PC-9 (cell line): ENCODE measurements at regions not wholly inside any gene's neighbourhood (a gene's known extent, or its start where the extent isn't known, plus 50 kb on each side); places are given as distances from the start of the nearest gene placed in this dataset.
"Not testable (repeated sequence)": the region's sequence is repeated elsewhere in the genome, so short reads cannot be mapped to it uniquely, and the experiment has no call there.

Experiments used
- BruUV-seq: library from RNA; stranded (reverse); fragments of 400-500 nt; replicated peaks from 2 replicates; lab custom pipeline; 2021; lab: Mats Ljungman, UMichigan
- CTCF ChIA-PET: fragments of 300-600 bp; sonication (Branson Sonifier 250); formaldehyde crosslinking; loops from one replicate; lab custom pipeline; 2022; ENCODE audit warnings: antibody characterized with exemption; lab: Charles Lee
- POLR2A ChIA-PET: fragments of 300-600 bp; sonication (Branson Sonifier 250); formaldehyde crosslinking; loops from one replicate; lab custom pipeline; 2022; ENCODE audit warnings: antibody characterized with exemption; ENCODE audit not compliant: unreplicated experiment; lab: Charles Lee
- DNase-seq, 2 experiments: peaks; one replicate each; pipeline versions ENCODE4 v3.0.0 to v3.0.0-alpha.2; 2015 to 2022; ENCODE audit warnings: mixed read lengths in 1 of 2
- H2AFZ ChIP-seq: fragments of 200-600 bp; sonication (generic); 2 replicates; pipeline ENCODE4 v1.8.1; 2017; ENCODE audit warnings: antibody characterized with exemption
- H3F3A ChIP-seq: fragments of 200-600 bp; sonication (generic); 2 replicates; pipeline ENCODE4 v1.8.1; 2017; ENCODE audit warnings: antibody characterized with exemption, mild to moderate bottlenecking, low read depth; ENCODE audit not compliant: insufficient read depth
- H3K27ac ChIP-seq: fragments of 200-600 bp; sonication (generic); 2 replicates; pipeline ENCODE4 v1.6.1; 2016; ENCODE audit warnings: mixed run types
- H3K27me3 ChIP-seq: fragments of 200-600 bp; sonication (generic); 2 replicates; pipeline ENCODE4 v1.6.1; 2016; ENCODE audit warnings: low read depth, mixed run types; ENCODE audit not compliant: insufficient read depth
- H3K36me3 ChIP-seq: fragments of 200-600 bp; sonication (generic); 2 replicates; pipeline ENCODE4 v1.6.1; 2016; ENCODE audit warnings: low read depth, mixed run types
- H3K4me1 ChIP-seq: fragments of 200-600 bp; sonication (generic); replicated peaks from 2 replicates; pipeline ENCODE4 v1.6.1; 2016; ENCODE audit warnings: mixed run types; ENCODE audit not compliant: insufficient read depth
- H3K4me2 ChIP-seq: fragments of 200-600 bp; sonication (generic); 2 replicates; pipeline ENCODE4 v1.6.1; 2017; ENCODE audit warnings: mixed run types
- H3K4me3 ChIP-seq: fragments of 200-600 bp; sonication (generic); 2 replicates; pipeline ENCODE4 v1.6.1; 2016; ENCODE audit warnings: mixed run types
- H3K79me2 ChIP-seq: fragments of 200-600 bp; sonication (generic); 2 replicates; pipeline ENCODE4 v1.6.1; 2017; ENCODE audit warnings: low read depth, mixed run types
- H3K9me2 ChIP-seq: fragments of 200-600 bp; sonication (generic); 2 replicates; pipeline ENCODE4 v1.8.1; 2017; ENCODE audit warnings: mild to moderate bottlenecking; ENCODE audit not compliant: insufficient read depth
- H3K9me3 ChIP-seq: fragments of 200-600 bp; sonication (generic); 2 replicates; pipeline ENCODE4 v1.8.1; 2016; ENCODE audit warnings: low read depth; ENCODE audit not compliant: insufficient read depth
- H4K20me1 ChIP-seq: fragments of 200-600 bp; sonication (generic); 2 replicates; pipeline ENCODE4 v1.8.1; 2017; ENCODE audit not compliant: insufficient read depth
- EZH2 ChIP-seq: fragments of 200-600 bp; sonication (generic); IDR thresholded peaks from 2 replicates; pipeline ENCODE4 v1.8.0; 2017; ENCODE audit warnings: antibody characterized with exemption, low read depth
- intact Hi-C: fragments of 100-400 bp; cut with micrococcal nuclease; formaldehyde crosslinking; loops from one replicate; pipeline ENCODE4 v1.10.0; 2022; ENCODE audit not compliant: unreplicated experiment
- TF ChIP-seq, protein P1 (sequence below): fragments of 200-600 bp; sonication (generic); conservative IDR thresholded peaks from 2 replicates; pipeline ENCODE4 v1.6.1; 2017; ENCODE audit warnings: mixed run types, antibody characterized with exemption, mild to moderate bottlenecking, moderate library complexity

DNA sequence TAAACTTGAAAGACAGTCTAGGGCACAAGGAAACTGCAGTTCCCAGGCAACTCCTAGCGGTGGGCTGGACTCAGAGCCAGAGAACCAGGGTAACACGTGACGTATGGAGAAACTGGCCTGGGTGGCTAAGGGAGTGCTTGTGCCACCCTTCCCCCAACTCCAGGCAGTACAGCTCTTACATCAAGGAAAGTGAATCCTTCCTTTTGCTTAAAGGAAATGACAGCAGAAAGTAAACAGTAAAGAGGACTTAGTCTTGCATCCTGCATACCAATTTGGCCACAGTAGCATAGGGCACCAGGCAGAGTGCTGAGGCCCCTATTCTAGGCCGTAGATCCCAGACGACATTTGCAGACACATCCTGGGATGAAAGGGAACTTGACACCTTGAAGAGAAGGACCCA lies 322.8 kb downstream of the CD109 start:
- TF ChIP-seq EZH2 = no peak
- TF ChIP-seq, protein P1, sequence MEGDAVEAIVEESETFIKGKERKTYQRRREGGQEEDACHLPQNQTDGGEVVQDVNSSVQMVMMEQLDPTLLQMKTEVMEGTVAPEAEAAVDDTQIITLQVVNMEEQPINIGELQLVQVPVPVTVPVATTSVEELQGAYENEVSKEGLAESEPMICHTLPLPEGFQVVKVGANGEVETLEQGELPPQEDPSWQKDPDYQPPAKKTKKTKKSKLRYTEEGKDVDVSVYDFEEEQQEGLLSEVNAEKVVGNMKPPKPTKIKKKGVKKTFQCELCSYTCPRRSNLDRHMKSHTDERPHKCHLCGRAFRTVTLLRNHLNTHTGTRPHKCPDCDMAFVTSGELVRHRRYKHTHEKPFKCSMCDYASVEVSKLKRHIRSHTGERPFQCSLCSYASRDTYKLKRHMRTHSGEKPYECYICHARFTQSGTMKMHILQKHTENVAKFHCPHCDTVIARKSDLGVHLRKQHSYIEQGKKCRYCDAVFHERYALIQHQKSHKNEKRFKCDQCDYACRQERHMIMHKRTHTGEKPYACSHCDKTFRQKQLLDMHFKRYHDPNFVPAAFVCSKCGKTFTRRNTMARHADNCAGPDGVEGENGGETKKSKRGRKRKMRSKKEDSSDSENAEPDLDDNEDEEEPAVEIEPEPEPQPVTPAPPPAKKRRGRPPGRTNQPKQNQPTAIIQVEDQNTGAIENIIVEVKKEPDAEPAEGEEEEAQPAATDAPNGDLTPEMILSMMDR = no peak
- Histone ChIP-seq H3K4me3 (no peak overlapping the region), H4K20me1 (no peaks in the 10 kb centered on the region), H3K27ac (no peak overlapping the region), H3F3A (no peaks in the 10 kb centered on the region), H3K4me1 (no peaks in the 10 kb centered on the region), H3K79me2 (no peaks in the 10 kb centered on the region), H3K27me3 (no peaks in the 10 kb centered on the region), H3K36me3 (no peaks in the 10 kb centered on the region), H2AFZ (no peak overlapping the region), H3K9me3 (no peaks in the 10 kb centered on the region), H3K4me2 (no peak overlapping the region), H3K9me2 (no peaks in the 10 kb centered on the region)
- intact Hi-C loops = no loop called here
- CTCF ChIA-PET = no interaction called here
- no TSS peak for BruUV-seq
- POLR2A ChIA-PET = no interaction called here
- no peak for DNase-seq

DNA sequence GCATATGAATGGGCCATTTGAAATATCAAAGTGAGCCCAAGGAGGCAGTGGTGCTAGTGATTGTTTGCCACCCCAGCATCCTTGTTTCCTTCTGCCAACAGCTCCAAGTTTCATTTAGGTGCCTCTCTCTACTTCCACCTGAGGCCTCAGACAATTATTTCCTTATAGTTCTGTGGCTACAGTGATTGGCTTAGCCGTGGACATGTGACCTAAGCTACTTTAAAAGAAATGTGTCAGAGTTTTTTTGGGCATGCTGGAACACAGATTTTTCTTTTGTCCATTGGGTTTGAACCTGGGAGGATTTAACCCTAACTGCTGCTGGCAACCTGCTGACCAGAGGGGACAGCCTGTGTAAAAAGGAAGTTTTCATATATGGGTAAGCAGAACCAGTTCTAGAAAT lies 319.4 kb downstream of the CD109 start:
- intact Hi-C loops = no loop called here
- ChIA-PET POLR2A (no interaction called here), CTCF (no interaction called here)
- TF ChIP-seq, protein P1 = no peak
- no peak for TF ChIP-seq EZH2
- DNase-seq = no peak
- Histone ChIP-seq H3K79me2 (no peaks in the 10 kb centered on the region), H3K4me1 (no peaks in the 10 kb centered on the region), H3K27me3 (no peaks in the 10 kb centered on the region), H2AFZ (no peak overlapping the region), H3K9me3 (no peaks in the 10 kb centered on the region), H3K4me3 (no peak overlapping the region), H3F3A (no peaks in the 10 kb centered on the region), H3K36me3 (no peaks in the 10 kb centered on the region), H3K4me2 (no peak overlapping the region), H3K27ac (no peak overlapping the region), H3K9me2 (no peaks in the 10 kb centered on the region), H4K20me1 (no peaks in the 10 kb centered on the region)
- BruUV-seq = no TSS peak

DNA sequence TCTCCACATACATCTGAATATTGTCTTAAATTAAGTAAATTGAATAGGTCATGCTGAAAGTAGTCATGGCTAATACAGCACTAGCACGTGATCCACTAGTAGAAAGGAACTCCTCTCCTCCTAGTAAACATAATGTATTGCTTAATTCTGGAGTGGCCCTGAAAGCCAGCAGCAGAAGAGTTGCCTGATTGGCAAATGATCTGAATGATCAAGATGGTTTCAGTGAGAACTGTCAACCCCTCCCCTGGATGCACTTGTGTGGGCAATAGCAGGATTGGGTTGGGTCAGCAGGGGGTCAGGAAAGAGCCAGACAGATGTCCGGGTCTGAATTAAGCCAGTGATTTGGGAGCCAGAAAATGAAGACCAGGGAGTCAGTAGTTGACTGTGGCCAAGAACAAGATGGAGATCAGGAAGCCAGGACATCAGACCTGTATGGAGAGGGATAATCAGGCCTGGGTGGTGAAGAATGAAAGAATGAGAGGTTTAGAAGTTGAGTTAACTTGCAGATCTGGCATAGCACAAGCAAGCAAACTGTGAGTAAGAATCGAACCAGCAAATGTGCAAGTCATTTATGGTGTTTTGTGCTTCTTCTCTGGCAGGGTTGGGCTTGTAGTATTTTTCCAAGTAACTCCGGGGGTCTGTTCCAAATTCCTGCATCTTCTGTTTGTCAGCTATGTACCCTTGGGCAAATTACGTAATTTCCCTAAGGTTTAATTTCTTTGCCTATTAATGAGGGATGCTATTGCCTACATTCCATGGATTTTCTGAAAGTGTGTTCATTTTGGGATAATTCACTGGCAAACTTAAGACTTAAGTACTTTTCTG lies 304.9 kb downstream of the CD109 start:
- Histone ChIP-seq H3F3A (no peaks in the 10 kb centered on the region), H2AFZ (no peak overlapping the region), H3K4me2 (no peak overlapping the region), H3K27ac (no peak overlapping the region), H3K27me3 (0 out of 2 replicates have a peak, but pooled peaks cover 5% of the 10 kb centered on the region), H3K4me1 (no peaks in the 10 kb centered on the region), H3K79me2 (no peaks in the 10 kb centered on the region), H4K20me1 (no peaks in the 10 kb centered on the region), H3K9me3 (no peaks in the 10 kb centered on the region), H3K9me2 (no peaks in the 10 kb centered on the region; the same call in 1 of the 2 replicates), H3K4me3 (no peak overlapping the region), H3K36me3 (no peaks in the 10 kb centered on the region)
- BruUV-seq = no TSS peak
- no peak for DNase-seq
- ChIA-PET POLR2A (no interaction called here), CTCF (no interaction called here)
- intact Hi-C loops = no loop called here
- TF ChIP-seq, protein P1 = no peak

DNA sequence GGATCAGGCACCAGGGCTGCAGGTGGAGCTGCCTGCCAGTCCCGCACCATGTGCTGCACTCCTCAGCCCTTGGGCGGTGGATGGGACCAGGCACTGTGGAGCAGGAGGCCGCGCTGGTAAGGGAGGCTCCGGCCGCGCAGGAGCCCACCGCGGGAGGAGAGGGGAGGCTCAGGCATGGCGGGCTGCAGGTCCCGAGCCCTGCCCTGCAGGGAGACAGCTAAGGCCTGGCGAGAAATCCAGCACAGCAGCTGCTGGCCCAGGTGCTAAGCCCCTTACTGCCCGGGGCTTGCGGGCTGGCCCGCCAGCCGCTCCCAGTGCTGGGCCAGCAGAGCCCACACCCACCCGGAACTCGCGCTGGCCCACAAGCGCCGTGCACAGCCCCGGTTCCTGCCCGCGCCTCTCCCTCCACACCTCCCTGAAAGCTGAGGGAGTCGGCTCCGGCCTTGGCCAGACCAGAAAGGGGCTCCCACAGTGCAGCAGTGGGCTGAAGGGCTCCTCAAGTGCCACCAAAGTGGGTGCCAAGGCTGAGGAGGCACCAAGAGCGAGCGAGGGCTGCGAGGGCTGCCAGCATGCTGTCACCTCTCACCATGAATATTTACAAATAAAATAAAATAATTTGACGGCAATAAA lies 294.7 kb downstream of the CD109 start:
- H3F3A ChIP-seq, H3K4me1 ChIP-seq, POLR2A ChIA-PET, H3K4me3 ChIP-seq, BruUV-seq, H3K9me3 ChIP-seq, H3K27ac ChIP-seq, H2AFZ ChIP-seq, H3K36me3 ChIP-seq, H3K9me2 ChIP-seq, H3K27me3 ChIP-seq, H4K20me1 ChIP-seq, intact Hi-C loops, DNase-seq, H3K4me2 ChIP-seq, H3K79me2 ChIP-seq: not testable (repeated sequence)
- CTCF ChIA-PET = interaction anchor here (0.5 kb wide), 1 partner anchor 640 kb away, joined by 3 read pairs; no protein-coding TSS in a partner anchor
